Common myeloid progenitor, CD34-positive (primary cell): ENCODE measurements at regions not wholly inside any gene's neighbourhood (a gene's known extent, or its start where the extent isn't known, plus 50 kb on each side); places are given as distances from the start of the nearest gene placed in this dataset.

Experiments used
- CTCF ChIA-PET: fragments of 350-600 bp; sonication (Branson Sonifier 250); formaldehyde crosslinking; loops from one replicate; lab custom pipeline; 2021; ENCODE audit warnings: antibody characterized with exemption; lab: Charles Lee
- POLR2A ChIA-PET: fragments of 350-600 bp; sonication (Branson Sonifier 250); formaldehyde crosslinking; loops from one replicate; lab custom pipeline; 2021; ENCODE audit warnings: antibody characterized with exemption; lab: Charles Lee
- DNase-seq, 3 donors: peaks; one replicate each; pipeline versions ENCODE4 v3.0.0 to v3.0.0-alpha.2; 2013
- H3K27ac ChIP-seq, 2 experiments: 1 replicate in 1 of 2; 2 replicates in 1 of 2; pipeline ENCODE4 v1.7.0; 2013; ENCODE audit warnings: inconsistent platforms in 2 of 2, low read length in 2 of 2, mild to moderate bottlenecking in 2 of 2, low read depth in 1 of 2, moderate library complexity in 1 of 2; ENCODE audit not compliant: severe bottlenecking in 2 of 2, insufficient read depth in 1 of 2, poor library complexity in 1 of 2
- H3K27me3 ChIP-seq, 5 experiments: replicated peaks in 2 of 5; 1 replicate in 3 of 5; 2 replicates in 2 of 5; pipeline versions ENCODE4 v1.6.1 to v1.7.0; 2013; ENCODE audit warnings: low read length in 4 of 5, mild to moderate bottlenecking in 2 of 5, moderate library complexity in 2 of 5, inconsistent platforms in 1 of 5; ENCODE audit not compliant: insufficient read depth in 5 of 5, control insufficient read depth in 4 of 5
- H3K36me3 ChIP-seq, 4 experiments: 1 replicate in 2 of 4; 2 replicates in 2 of 4; pipeline versions ENCODE4 v1.6.1 to v1.7.0; 2013; ENCODE audit warnings: low read length in 3 of 4, control low read depth in 1 of 4, mild to moderate bottlenecking in 1 of 4; ENCODE audit not compliant: control insufficient read depth in 4 of 4, insufficient read depth in 4 of 4
- H3K4me1 ChIP-seq, 4 experiments: 1 replicate in 3 of 4; 2 replicates in 1 of 4; pipeline versions ENCODE4 v1.6.1 to v1.7.1; 2013; ENCODE audit warnings: low read length in 3 of 4, mild to moderate bottlenecking in 3 of 4, control low read depth in 1 of 4, inconsistent platforms in 1 of 4, moderate library complexity in 1 of 4; ENCODE audit not compliant: control insufficient read depth in 4 of 4, insufficient read depth in 4 of 4; ENCODE audit errors: control extremely low read depth in 1 of 4
- H3K4me3 ChIP-seq, 7 experiments: 1 replicate in 4 of 7; 2 replicates in 3 of 7; pipeline versions ENCODE4 v1.5.1 to v1.7.0; 2013; ENCODE audit warnings: mild to moderate bottlenecking in 7 of 7, low read length in 6 of 7, moderate library complexity in 6 of 7, inconsistent platforms in 2 of 7, low read depth in 2 of 7, control low read depth in 1 of 7; ENCODE audit not compliant: insufficient read depth in 4 of 7, control insufficient read depth in 1 of 7; ENCODE audit errors: extremely low read depth in 1 of 7
- H3K9me3 ChIP-seq, 5 experiments: 1 replicate in 4 of 5; 2 replicates in 1 of 5; pipeline versions ENCODE4 v1.6.1 to v1.7.1; 2013; ENCODE audit warnings: low read length in 4 of 5, mild to moderate bottlenecking in 2 of 5, inconsistent platforms in 1 of 5, low read depth in 1 of 5, moderate library complexity in 1 of 5; ENCODE audit not compliant: control insufficient read depth in 4 of 5, insufficient read depth in 2 of 5; ENCODE audit errors: control extremely low read depth in 1 of 5
- WGBS: methylation state at CpG from one replicate; pipeline ENCODE4 v1.1.5; 2013; ENCODE audit not compliant: insufficient coverage; 5-methylcytosine and 5-hydroxymethylcytosine counted together

DNA sequence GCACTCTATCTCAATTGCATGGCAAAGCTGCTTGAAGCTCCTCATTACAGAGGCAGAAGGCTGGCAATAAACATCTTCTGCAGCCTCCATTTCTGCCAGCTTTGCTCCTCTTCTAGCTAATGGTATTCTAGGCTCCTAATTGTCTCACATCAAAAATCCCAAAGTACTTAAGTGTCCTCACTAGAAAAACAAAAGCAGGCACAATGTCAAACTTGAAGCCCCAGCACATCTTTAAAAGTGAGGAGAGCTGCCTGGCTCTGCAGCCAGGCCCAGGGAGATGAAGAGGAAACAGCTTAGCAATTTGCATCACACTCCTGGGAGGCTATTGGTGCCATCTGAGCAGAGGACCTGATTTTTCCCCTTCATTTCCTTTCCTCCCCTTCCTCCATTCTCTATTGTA, 197.1 kb downstream of the KCNJ2 start:
- Histone ChIP-seq H3K4me3 (no peak overlapping the region), H3K27me3 (peaks cover 0 to 9% (median 4%) of the 10 kb centered on the region in 5 experiments), H3K36me3 (no peaks in the 10 kb centered on the region), H3K4me1 (no peaks in the 10 kb centered on the region), H3K27ac (no peak overlapping the region), H3K9me3 (no peaks in the 10 kb centered on the region)
- POLR2A ChIA-PET: no interaction called here
- no peak for DNase-seq
- CTCF ChIA-PET: interaction anchor here (0.6 kb wide), 1 partner anchor 869 kb away, joined by 3 read pairs; no protein-coding TSS in a partner anchor

DNA sequence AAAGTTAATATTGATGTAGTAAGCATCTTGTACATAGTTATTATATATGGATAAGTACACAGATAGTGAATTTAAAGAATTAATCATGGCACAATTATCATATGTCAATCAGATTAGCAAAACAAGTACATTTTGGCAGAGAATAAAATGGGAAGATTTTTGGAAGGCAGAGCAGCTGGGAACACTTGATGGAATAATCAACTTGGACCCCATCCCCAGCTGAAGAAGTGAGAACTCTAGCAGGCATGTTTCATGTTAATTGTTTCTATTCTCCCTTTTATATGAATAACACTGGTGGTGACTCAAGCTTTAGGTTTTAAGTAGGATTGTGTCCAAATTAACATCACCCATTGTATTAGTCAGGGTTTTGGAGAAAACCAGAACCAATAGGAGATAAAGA, 198.7 kb downstream of the KCNJ2 start:
- CTCF ChIA-PET: interaction anchor here (0.6 kb wide), 1 partner anchor 1448 kb away, joined by 3 read pairs; no protein-coding TSS in a partner anchor
- H3K27me3 ChIP-seq: peaks cover 0 to 6% (median 4%) of the 10 kb centered on the region in 5 experiments
- POLR2A ChIA-PET: no interaction called here
- no peaks in the 10 kb centered on the region for H3K36me3 ChIP-seq
- no peaks in the 10 kb centered on the region for H3K9me3 ChIP-seq
- no peak overlapping the region for H3K4me3 ChIP-seq
- DNase-seq: no peak
- H3K27ac ChIP-seq: no peak overlapping the region
- H3K4me1 ChIP-seq: no peaks in the 10 kb centered on the region

DNA sequence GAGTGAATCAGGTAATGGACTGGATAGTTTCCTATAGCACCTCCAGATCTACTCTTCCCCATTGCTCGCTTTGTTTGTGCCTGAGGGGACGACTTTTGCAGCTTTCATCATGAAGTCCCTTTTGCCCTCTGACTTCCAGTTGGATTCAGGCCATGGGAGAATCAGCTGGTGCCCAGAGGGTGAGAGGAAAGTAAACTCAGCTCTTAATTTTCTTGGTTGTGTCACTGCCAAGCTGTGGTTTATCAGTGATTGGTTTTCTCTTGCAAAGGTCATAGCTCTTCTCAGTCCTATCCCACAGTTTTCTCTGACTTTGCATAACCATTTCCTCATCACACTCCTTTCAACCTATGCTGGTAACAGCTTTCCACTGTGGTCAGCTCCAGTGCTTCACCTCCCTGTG, 200.1 kb downstream of the KCNJ2 start:
- Histone ChIP-seq H3K27me3 (peaks cover 0 to 4% (median 0%) of the 10 kb centered on the region in 5 experiments), H3K27ac (no peak overlapping the region), H3K36me3 (no peaks in the 10 kb centered on the region), H3K9me3 (no peaks in the 10 kb centered on the region), H3K4me1 (no peaks in the 10 kb centered on the region), H3K4me3 (no peak overlapping the region)
- ChIA-PET CTCF (no interaction called here), POLR2A (no interaction called here)
- DNase-seq: no peak
- WGBS: 84% methylated on average over 2 of the region's 2 CpGs

DNA sequence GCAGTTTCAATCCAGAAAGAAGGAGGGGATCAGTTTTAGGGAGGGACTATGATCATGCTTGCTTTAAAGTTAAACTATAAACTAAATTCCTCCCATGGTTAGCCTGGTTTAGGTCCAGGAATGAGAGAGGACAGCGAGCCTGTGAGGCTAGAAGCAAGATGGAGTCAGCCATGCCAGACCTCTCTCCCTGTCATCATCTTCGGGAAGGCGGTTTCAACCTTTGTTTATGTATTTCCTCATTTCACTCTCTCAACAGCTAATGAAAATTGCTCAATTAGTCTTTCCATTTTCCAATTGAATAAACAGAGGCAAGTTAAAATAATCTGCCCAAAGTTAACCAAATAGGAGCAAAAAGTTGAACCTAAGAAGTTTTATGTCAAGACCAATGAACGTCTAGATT, 201.5 kb downstream of the KCNJ2 start:
- H3K27me3 ChIP-seq: peaks cover 0 to 4% (median 0%) of the 10 kb centered on the region in 5 experiments
- H3K9me3 ChIP-seq: no peaks in the 10 kb centered on the region
- no peaks in the 10 kb centered on the region for H3K4me1 ChIP-seq
- no peak overlapping the region for H3K27ac ChIP-seq
- POLR2A ChIA-PET: no interaction called here
- 86% methylated on average over 2 of the region's 4 CpGs for WGBS
- no peaks in the 10 kb centered on the region for H3K36me3 ChIP-seq
- CTCF ChIA-PET: interaction anchor here (0.7 kb wide), 1 partner anchor 66 kb away, joined by 3 read pairs; no protein-coding TSS in a partner anchor
- DNase-seq: no peak
- no peak overlapping the region for H3K4me3 ChIP-seq

DNA sequence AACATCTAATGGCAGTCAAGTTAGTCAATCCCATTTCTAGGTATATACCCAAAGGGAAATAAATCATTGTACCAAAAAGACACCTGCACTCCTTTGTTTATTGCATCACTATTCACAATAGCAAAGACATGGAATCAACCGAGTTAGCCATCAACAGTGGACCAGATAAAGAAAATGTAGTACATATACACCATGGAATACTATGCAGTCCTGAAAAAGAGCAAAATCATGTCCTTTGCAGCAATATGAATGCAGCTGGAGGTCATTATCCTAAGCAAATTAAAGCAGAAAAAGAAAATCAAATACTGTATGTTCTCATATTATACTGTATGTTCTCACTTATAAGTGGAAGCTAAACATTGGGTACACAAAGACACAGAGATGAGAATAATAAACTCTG, 204.0 kb downstream of the KCNJ2 start:
- WGBS: no CpG with 5 or more reads among the region's 1 CpG
- Histone ChIP-seq H3K9me3 (no peaks in the 10 kb centered on the region), H3K4me3 (no peak overlapping the region), H3K27ac (no peak overlapping the region), H3K36me3 (no peaks in the 10 kb centered on the region), H3K27me3 (no peaks in the 10 kb centered on the region), H3K4me1 (no peaks in the 10 kb centered on the region)
- POLR2A ChIA-PET: no interaction called here
- CTCF ChIA-PET: no interaction called here
- no peak for DNase-seq

DNA sequence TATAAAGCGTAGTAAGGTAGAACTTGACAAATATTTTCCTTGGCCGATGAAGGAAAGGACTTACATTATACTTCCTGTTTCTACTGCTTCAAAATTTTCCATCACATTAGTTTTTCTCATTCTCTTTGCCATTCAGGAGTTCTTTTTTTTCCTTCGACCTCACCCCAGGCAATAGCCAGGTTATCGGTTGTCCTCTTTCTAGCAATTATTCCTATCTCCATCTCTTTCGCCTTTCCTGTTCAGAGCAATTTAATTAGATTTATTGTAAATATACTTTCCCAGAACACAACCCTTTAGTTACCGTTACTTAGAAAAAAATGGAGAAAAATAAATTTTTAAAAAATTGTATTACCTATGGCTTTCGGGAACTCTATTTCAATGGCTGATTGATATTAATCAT, 205.2 kb downstream of the KCNJ2 start:
- no CpG with 5 or more reads among the region's 7 CpGs for WGBS
- DNase-seq: no peak
- no peaks in the 10 kb centered on the region for H3K27me3 ChIP-seq
- ChIA-PET POLR2A (no interaction called here), CTCF (no interaction called here)
- no peak overlapping the region for H3K27ac ChIP-seq
- no peak overlapping the region for H3K4me3 ChIP-seq
- no peaks in the 10 kb centered on the region for H3K9me3 ChIP-seq
- no peaks in the 10 kb centered on the region for H3K4me1 ChIP-seq
- H3K36me3 ChIP-seq: no peaks in the 10 kb centered on the region

DNA sequence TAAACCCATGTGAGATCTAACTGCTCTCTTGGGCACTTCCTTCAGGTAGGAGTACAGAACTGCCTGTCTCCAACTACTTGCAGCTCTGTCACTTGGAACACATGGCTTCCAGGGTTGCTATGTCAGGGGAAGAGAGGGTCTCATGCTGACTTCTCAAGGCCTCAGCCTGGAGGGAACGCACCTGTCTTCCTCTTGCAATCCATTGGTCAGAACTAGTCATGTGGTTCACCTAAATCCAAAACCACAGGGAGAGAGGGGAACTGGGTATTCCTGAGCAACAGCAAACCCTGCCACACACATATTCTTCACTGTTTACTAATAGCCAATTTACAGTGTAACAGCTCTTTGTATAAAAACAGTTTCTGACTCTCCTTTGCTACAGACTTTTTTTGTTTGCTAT, 206.1 kb downstream of the KCNJ2 start:
- ChIA-PET CTCF (no interaction called here), POLR2A (no interaction called here)
- WGBS: no CpG with 5 or more reads among the region's 1 CpG
- Histone ChIP-seq H3K36me3 (no peaks in the 10 kb centered on the region), H3K27me3 (no peaks in the 10 kb centered on the region), H3K27ac (no peak overlapping the region), H3K9me3 (no peaks in the 10 kb centered on the region), H3K4me3 (no peak overlapping the region), H3K4me1 (no peaks in the 10 kb centered on the region)
- DNase-seq: no peak
